ENCODE measurements at regions not wholly inside any gene's neighbourhood (a gene's known extent, or its start where the extent isn't known, plus 50 kb on each side); places are given as distances from the start of the nearest gene placed in this dataset.

DNA sequence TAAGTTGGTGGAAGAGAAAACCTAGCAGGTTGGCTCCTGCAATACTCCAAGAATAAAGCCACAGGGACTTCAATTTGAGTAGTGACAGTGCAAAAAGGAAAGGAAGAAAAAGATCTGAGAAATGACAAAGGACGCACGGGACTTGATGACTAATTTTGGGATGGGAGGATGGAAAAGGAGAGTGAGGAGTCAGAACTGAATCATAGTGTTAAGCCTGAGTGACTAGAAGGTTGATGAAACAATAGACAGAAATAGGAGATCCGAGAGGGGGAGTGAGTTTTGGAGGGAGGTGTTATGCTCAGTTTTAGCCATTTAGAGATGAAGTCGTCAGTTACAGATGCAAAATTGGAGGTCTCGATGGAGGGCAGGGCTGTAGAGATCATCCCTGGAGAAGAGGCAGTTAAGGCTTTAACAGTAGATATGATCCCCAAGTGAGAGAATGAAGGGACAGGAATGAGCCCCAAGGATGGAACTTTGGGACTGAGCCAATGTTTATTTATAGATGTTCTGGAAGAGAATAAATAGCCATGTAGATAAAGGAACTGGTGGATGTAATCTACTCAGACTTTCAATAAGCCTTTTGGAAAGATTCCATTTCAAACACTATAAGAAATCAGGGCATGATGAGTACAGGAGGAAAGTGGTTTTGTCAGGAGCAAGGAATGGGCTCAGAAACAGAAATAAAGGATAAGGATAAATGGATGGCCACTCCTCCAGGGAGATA lies 108.9 kb upstream of the NCAM1 start:
- TF ChIP-seq POLR2A (IDR thresholded peaks at IDR 0.05; ENCODE audit: low read depth, low read length) (no peak), TAF1 (IDR thresholded peaks at IDR 0.05; ENCODE audit: low read depth, low read length) (no peak), POLR2AphosphoS5 (IDR thresholded peaks at IDR 0.05; ENCODE audit: low read depth, low read length) (no peak), SPI1 (IDR thresholded peaks at IDR 0.05; ENCODE audit: low read depth, low read length) (no peak)

Measured in GM12891 (cell line).